ENCODE measurements at regions not wholly inside any gene's neighbourhood (a gene's known extent, or its start where the extent isn't known, plus 50 kb on each side); places are given as distances from the start of the nearest gene placed in this dataset.

- H3K27ac ChIP-seq = no peak overlapping the region
- H3K4me1 ChIP-seq = no peaks in the 10 kb centered on the region
- intact Hi-C loops (cut with DNase I; ENCODE audit: low total_unique reads) = no loop called here
- no peaks in the 10 kb centered on the region for H3K9me3 ChIP-seq
- no peak for DNase-seq
- H3K4me3 ChIP-seq = no peak overlapping the region
- TF ChIP-seq POLR2A (IDR thresholded peaks at IDR 0.05) (no peak), CTCF (IDR thresholded peaks at IDR 0.05) (no peak)
- no peaks in the 10 kb centered on the region for H3K36me3 ChIP-seq
- no peaks in the 10 kb centered on the region for H3K27me3 ChIP-seq
These were observed 152.2 kb downstream of the RPIA start for GRCh38 chr2:88843651-88844050.

DNA sequence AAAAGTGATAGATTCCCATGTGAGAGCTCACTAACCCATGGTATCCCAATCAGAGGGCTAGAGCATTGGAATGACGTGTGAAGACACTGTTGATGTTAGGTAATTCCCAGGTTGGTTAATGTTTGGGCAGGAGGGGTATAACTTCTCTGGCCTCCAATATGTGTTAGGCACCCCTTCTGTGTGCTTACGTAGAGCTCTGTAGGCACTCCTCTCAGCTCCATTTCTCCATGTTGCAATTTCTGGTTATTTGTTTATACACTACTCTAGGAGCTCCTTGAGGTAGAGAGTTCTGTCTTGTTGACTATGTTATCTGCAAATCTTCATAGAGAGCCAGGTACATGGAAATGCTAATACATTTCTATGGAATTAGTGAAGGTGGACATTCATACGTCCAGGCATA is 153.5 kb downstream of the RPIA start:
- intact Hi-C loops (cut with DNase I; ENCODE audit: low total_unique reads) = no loop called here
- DNase-seq = no peak

GRCh38 chr2:88845772-88846661 is 154.5 kb downstream of the RPIA start:
- Histone ChIP-seq H3K4me1 (no peaks in the 10 kb centered on the region), H3K9me3 (no peaks in the 10 kb centered on the region), H3K27ac (no peak overlapping the region), H3K36me3 (no peaks in the 10 kb centered on the region), H3K4me3 (no peak overlapping the region), H3K27me3 (no peaks in the 10 kb centered on the region)
- intact Hi-C loops (cut with DNase I; ENCODE audit: low total_unique reads) = no loop called here
- DNase-seq = no peak
- TF ChIP-seq CTCF (IDR thresholded peaks at IDR 0.05) = no peak

More for the DNA sequence above, 153.5 kb downstream of the RPIA start:
- Histone ChIP-seq H3K4me1 (no peaks in the 10 kb centered on the region), H3K9me3 (no peaks in the 10 kb centered on the region), H3K36me3 (no peaks in the 10 kb centered on the region), H3K27me3 (no peaks in the 10 kb centered on the region), H3K4me3 (no peak overlapping the region), H3K27ac (no peak overlapping the region)
- TF ChIP-seq POLR2A (IDR thresholded peaks at IDR 0.05) (no peak), CTCF (IDR thresholded peaks at IDR 0.05) (no peak)

DNA sequence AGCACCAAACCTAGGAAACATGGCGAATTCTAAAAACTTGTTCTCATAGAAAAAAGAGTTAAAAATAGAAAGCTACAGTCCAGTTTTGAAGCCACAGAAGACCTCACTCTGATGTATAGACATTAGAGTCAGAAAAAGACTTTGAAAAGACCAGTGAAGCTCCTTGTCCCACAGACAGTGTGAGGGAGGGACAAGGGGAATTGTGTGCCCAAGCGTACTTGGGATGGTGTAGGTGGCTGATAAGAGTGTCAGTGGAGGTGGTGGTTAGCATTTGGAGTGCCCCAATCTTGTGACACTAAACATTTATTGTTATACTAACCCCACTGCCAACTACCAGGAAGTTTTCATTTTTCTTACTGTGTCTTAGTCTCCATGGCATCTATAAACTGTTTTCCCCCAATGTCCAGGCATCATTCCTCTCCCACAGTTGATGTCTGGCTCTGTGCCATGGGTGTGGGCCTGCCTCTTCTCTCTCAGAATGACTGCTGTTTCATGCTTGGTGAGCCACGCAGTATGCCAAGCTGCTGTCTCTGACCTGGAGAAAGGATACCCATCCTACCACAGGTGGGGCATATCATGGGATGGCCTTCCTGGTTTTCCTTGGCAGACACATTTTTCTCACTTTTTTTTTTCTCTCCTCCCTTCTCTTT is 161.4 kb downstream of the RPIA start:
- no peaks in the 10 kb centered on the region for H3K9me3 ChIP-seq
- no peaks in the 10 kb centered on the region for H3K4me1 ChIP-seq
- no peak overlapping the region for H3K27ac ChIP-seq
- intact Hi-C loops (cut with DNase I; ENCODE audit: low total_unique reads) = no loop called here
- H3K4me3 ChIP-seq = no peak overlapping the region
- no peak for DNase-seq
- H3K27me3 ChIP-seq = no peaks in the 10 kb centered on the region
- H3K36me3 ChIP-seq = no peaks in the 10 kb centered on the region
- no peak for TF ChIP-seq CTCF (IDR thresholded peaks at IDR 0.05)
- TF ChIP-seq POLR2A (IDR thresholded peaks at IDR 0.05) = no peak

GRCh38 chr2:88853403-88853790 is 161.9 kb downstream of the RPIA start:
- Histone ChIP-seq H3K27ac (no peak overlapping the region), H3K9me3 (no peaks in the 10 kb centered on the region), H3K4me3 (no peak overlapping the region), H3K36me3 (no peaks in the 10 kb centered on the region), H3K4me1 (no peaks in the 10 kb centered on the region), H3K27me3 (no peaks in the 10 kb centered on the region)
- intact Hi-C loops (cut with DNase I; ENCODE audit: low total_unique reads) = no loop called here
- DNase-seq = no peak
- TF ChIP-seq CTCF (IDR thresholded peaks at IDR 0.05) (no peak), POLR2A (IDR thresholded peaks at IDR 0.05) (no peak)
